ENCODE measurements at regions not wholly inside any gene's neighbourhood (a gene's known extent, or its start where the extent isn't known, plus 50 kb on each side); places are given as distances from the start of the nearest gene placed in this dataset.

DNA sequence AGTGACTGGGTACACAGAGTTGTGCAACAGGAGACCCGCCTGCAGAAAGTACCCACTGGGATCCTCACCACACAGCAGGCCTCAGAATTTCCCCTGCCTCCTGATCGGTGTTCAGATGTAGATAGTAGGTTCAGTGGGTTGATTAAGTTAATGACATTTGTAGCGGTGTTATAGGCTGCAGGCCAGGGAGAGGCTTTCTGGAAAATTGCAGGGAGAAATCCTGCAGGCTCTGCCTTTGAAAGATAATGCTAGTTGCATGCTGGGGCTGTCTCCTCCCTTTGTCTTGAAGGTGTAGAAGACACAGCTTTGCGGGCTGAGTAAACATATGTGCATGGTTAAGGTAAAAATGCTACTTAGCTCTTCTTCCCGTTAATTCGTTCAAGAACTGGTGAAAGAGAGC lies 406.3 kb upstream of the RBFOX1 start:
- H3K9me3 Mint-ChIP-seq (ENCODE audit: low read depth): peaks cover 14% of the 10 kb centered on the region
- H3K36me3 Mint-ChIP-seq (ENCODE audit: low read depth): no peaks in the 10 kb centered on the region
- no peaks in the 10 kb centered on the region for H3K27me3 Mint-ChIP-seq (ENCODE audit: low read depth)
- H3K4me1 Mint-ChIP-seq (ENCODE audit: low read depth): no peaks in the 10 kb centered on the region
- no peak for DNase-seq (ENCODE audit: low spot score)
- no peak overlapping the region for H3K27ac Mint-ChIP-seq (ENCODE audit: unreplicated experiment)
- TF ChIP-seq, protein P1, sequence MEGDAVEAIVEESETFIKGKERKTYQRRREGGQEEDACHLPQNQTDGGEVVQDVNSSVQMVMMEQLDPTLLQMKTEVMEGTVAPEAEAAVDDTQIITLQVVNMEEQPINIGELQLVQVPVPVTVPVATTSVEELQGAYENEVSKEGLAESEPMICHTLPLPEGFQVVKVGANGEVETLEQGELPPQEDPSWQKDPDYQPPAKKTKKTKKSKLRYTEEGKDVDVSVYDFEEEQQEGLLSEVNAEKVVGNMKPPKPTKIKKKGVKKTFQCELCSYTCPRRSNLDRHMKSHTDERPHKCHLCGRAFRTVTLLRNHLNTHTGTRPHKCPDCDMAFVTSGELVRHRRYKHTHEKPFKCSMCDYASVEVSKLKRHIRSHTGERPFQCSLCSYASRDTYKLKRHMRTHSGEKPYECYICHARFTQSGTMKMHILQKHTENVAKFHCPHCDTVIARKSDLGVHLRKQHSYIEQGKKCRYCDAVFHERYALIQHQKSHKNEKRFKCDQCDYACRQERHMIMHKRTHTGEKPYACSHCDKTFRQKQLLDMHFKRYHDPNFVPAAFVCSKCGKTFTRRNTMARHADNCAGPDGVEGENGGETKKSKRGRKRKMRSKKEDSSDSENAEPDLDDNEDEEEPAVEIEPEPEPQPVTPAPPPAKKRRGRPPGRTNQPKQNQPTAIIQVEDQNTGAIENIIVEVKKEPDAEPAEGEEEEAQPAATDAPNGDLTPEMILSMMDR (IDR thresholded peaks at IDR 0.05): no peak
- no peak overlapping the region for H3K4me3 Mint-ChIP-seq (ENCODE audit: unreplicated experiment)

GRCh38 chr16:6918646-6919045 lies 414.0 kb upstream of the RBFOX1 start:
- H3K27ac Mint-ChIP-seq (ENCODE audit: unreplicated experiment): no peak overlapping the region
- H3K9me3 Mint-ChIP-seq (ENCODE audit: low read depth): peaks cover 35% of the 10 kb centered on the region
- no peaks in the 10 kb centered on the region for H3K4me1 Mint-ChIP-seq (ENCODE audit: low read depth)

GRCh38 chr16:6916946-6917345 lies 415.7 kb upstream of the RBFOX1 start:
- H3K27me3 Mint-ChIP-seq (ENCODE audit: low read depth): no peaks in the 10 kb centered on the region
- H3K36me3 Mint-ChIP-seq (ENCODE audit: low read depth): no peaks in the 10 kb centered on the region
- DNase-seq (ENCODE audit: low spot score): no peak
- no peak overlapping the region for H3K27ac Mint-ChIP-seq (ENCODE audit: unreplicated experiment)
- H3K4me3 Mint-ChIP-seq (ENCODE audit: unreplicated experiment): no peak overlapping the region
- TF ChIP-seq, protein P1 (IDR thresholded peaks at IDR 0.05): no peak
- peaks cover 37% of the 10 kb centered on the region for H3K9me3 Mint-ChIP-seq (ENCODE audit: low read depth)
- no peaks in the 10 kb centered on the region for H3K4me1 Mint-ChIP-seq (ENCODE audit: low read depth)

More at GRCh38 chr16:6918646-6919045, 414.0 kb upstream of the RBFOX1 start:
- no peak for DNase-seq (ENCODE audit: low spot score)
- no peaks in the 10 kb centered on the region for H3K36me3 Mint-ChIP-seq (ENCODE audit: low read depth)
- TF ChIP-seq, protein P1 (IDR thresholded peaks at IDR 0.05): no peak
- no peaks in the 10 kb centered on the region for H3K27me3 Mint-ChIP-seq (ENCODE audit: low read depth)
- H3K4me3 Mint-ChIP-seq (ENCODE audit: unreplicated experiment): no peak overlapping the region

DNA sequence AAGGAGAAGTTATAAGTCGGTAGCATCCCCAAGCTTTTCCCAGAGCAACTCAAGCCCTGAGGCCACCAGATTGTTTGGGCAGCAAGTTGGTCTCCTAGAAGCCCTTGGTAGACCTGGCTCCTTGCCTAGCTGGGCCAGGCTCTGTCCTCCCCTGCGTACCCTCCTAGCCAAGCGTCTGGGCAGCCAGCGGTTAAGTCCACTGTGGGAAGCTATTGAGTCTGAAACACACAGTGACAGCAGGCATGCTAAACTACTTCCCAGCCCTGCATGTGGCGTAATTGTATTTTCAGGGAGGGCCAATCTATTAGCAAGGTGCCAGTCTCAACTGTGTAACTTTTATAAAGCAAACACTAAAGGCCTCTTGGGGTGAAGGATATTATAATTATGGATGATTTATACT lies 419.1 kb upstream of the RBFOX1 start:
- TF ChIP-seq, protein P1 (IDR thresholded peaks at IDR 0.05): no peak
- Mint-ChIP-seq H3K36me3 (ENCODE audit: low read depth) (no peaks in the 10 kb centered on the region), H3K4me3 (ENCODE audit: unreplicated experiment) (no peak overlapping the region), H3K27me3 (ENCODE audit: low read depth) (no peaks in the 10 kb centered on the region), H3K27ac (ENCODE audit: unreplicated experiment) (no peak overlapping the region), H3K4me1 (ENCODE audit: low read depth) (no peaks in the 10 kb centered on the region), H3K9me3 (ENCODE audit: low read depth) (peaks cover 23% of the 10 kb centered on the region)
- DNase-seq (ENCODE audit: low spot score): no peak

DNA sequence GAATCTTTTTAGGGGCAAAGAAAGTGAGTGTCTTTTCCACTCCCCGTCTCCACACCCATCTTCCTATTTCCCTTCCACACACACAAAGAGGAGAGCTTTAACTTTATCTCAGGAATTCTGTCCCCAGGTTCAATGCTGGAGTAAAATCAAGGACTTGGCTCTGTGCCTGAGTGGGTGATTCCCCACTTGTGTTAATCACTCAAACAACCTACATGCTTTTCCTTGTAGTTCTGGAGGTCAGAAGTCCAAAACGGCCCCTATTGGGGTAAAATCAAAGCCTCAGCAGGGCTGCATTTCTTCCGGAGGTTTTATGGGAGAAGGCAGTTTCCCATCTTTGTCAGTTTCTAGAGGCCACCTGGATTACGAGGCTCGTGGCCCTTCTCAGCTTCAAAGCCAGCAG lies 422.3 kb upstream of the RBFOX1 start:
- no peaks in the 10 kb centered on the region for H3K36me3 Mint-ChIP-seq (ENCODE audit: low read depth)
- H3K4me1 Mint-ChIP-seq (ENCODE audit: low read depth): no peaks in the 10 kb centered on the region
- H3K27me3 Mint-ChIP-seq (ENCODE audit: low read depth): no peaks in the 10 kb centered on the region
- H3K4me3 Mint-ChIP-seq (ENCODE audit: unreplicated experiment): no peak overlapping the region
- H3K27ac Mint-ChIP-seq (ENCODE audit: unreplicated experiment): no peak overlapping the region
- no peak for DNase-seq (ENCODE audit: low spot score)
- peaks cover 23% of the 10 kb centered on the region for H3K9me3 Mint-ChIP-seq (ENCODE audit: low read depth)
- TF ChIP-seq, protein P1 (IDR thresholded peaks at IDR 0.05): no peak

Data from chondrocyte (in vitro differentiated cells).